H9 (cell line): ENCODE measurements at regions not wholly inside any gene's neighbourhood (a gene's known extent, or its start where the extent isn't known, plus 50 kb on each side); places are given as distances from the start of the nearest gene placed in this dataset.

Experiments
- DNase-seq: peaks from one replicate; pipeline ENCODE4 v3.0.0-alpha.2; 2017
- H2AFZ ChIP-seq: one replicate; pipeline ENCODE4 v1.6.1; 2013; ENCODE audit warnings: mild to moderate bottlenecking, low read length, control low read depth, moderate library complexity
- H2AK5ac ChIP-seq: 2 replicates; pipeline ENCODE4 v1.6.1; 2013; ENCODE audit warnings: low read length, control low read depth, mixed read lengths; ENCODE audit not compliant: insufficient read length
- H2BK120ac ChIP-seq: one replicate; pipeline ENCODE4 v1.6.1; 2013; ENCODE audit warnings: low read depth, mild to moderate bottlenecking, low read length, control low read depth, inconsistent platforms; ENCODE audit not compliant: poor library complexity, severe bottlenecking
- H2BK12ac ChIP-seq: 2 replicates; pipeline ENCODE4 v1.6.1; 2013; ENCODE audit warnings: low read length, control low read depth, mixed read lengths, low read depth; ENCODE audit not compliant: insufficient read length
- H2BK15ac ChIP-seq: 2 replicates; pipeline ENCODE4 v1.6.1; 2013; ENCODE audit warnings: low read depth, low read length, control low read depth
- H2BK20ac ChIP-seq: one replicate; pipeline ENCODE4 v1.6.1; 2013; ENCODE audit warnings: low read depth, mild to moderate bottlenecking, low read length, control low read depth, inconsistent platforms; ENCODE audit not compliant: poor library complexity, severe bottlenecking
- H2BK5ac ChIP-seq: 2 replicates; pipeline ENCODE4 v1.6.1; 2013; ENCODE audit warnings: low read length, control low read depth, mixed read lengths; ENCODE audit not compliant: insufficient read length
- H3K14ac ChIP-seq: 2 replicates; pipeline ENCODE4 v1.6.1; 2013; ENCODE audit warnings: low read length, control low read depth; ENCODE audit not compliant: insufficient read depth
- H3K18ac ChIP-seq: 2 replicates; pipeline ENCODE4 v1.6.1; 2013; ENCODE audit warnings: low read depth, mild to moderate bottlenecking, mixed read lengths, low read length, control low read depth; ENCODE audit not compliant: insufficient read length
- H3K23ac ChIP-seq: 2 replicates; pipeline ENCODE4 v1.6.1; 2013; ENCODE audit warnings: low read length, control low read depth, mixed read lengths, low read depth; ENCODE audit not compliant: insufficient read length
- H3K23me2 ChIP-seq: 2 replicates; pipeline ENCODE4 v1.6.1; 2013; ENCODE audit warnings: low read depth, mild to moderate bottlenecking, mixed read lengths, low read length, control low read depth; ENCODE audit not compliant: insufficient read length, poor library complexity, severe bottlenecking
- H3K27ac ChIP-seq: 2 replicates; pipeline ENCODE4 v1.5.1; 2013; ENCODE audit warnings: low read length, control low read depth, mixed read lengths, low read depth; ENCODE audit not compliant: insufficient read length
- H3K27me3 ChIP-seq: 2 replicates; pipeline ENCODE4 v1.6.1; 2013; ENCODE audit warnings: low read length, control low read depth, inconsistent platforms; ENCODE audit not compliant: insufficient read depth
- H3K4ac ChIP-seq: 2 replicates; pipeline ENCODE4 v1.6.1; 2013; ENCODE audit warnings: low read depth, mild to moderate bottlenecking, control low read depth, inconsistent platforms, low read length, moderate library complexity
- H3K4me1 ChIP-seq: 2 replicates; pipeline ENCODE4 v1.6.1; 2013; ENCODE audit warnings: low read length, control low read depth, inconsistent platforms; ENCODE audit not compliant: insufficient read depth
- H3K4me2 ChIP-seq: 2 replicates; pipeline ENCODE4 v1.6.1; 2013; ENCODE audit warnings: low read length, control low read depth, mixed read lengths; ENCODE audit not compliant: insufficient read length, insufficient read depth
- H3K56ac ChIP-seq: 2 replicates; pipeline ENCODE4 v1.6.1; 2013; ENCODE audit warnings: low read depth, mild to moderate bottlenecking, mixed read lengths, low read length, control low read depth; ENCODE audit not compliant: insufficient read length
- H3K79me1 ChIP-seq: 2 replicates; pipeline ENCODE4 v1.6.1; 2013; ENCODE audit warnings: low read depth, mild to moderate bottlenecking, moderate library complexity, low read length, control low read depth, inconsistent platforms; ENCODE audit not compliant: insufficient read depth, poor library complexity, severe bottlenecking
- H3K79me2 ChIP-seq: 2 replicates; pipeline ENCODE4 v1.6.1; 2013; ENCODE audit warnings: low read length, control low read depth, inconsistent platforms; ENCODE audit not compliant: insufficient read depth
- H3K9ac ChIP-seq: 2 replicates; pipeline ENCODE4 v1.6.1; 2013; ENCODE audit warnings: low read length, control low read depth, mixed read lengths; ENCODE audit not compliant: insufficient read length; ENCODE audit errors: extremely low read depth
- H3K9me3 ChIP-seq: one replicate; pipeline ENCODE4 v1.6.1; 2013; ENCODE audit warnings: low read depth, low read length, inconsistent platforms; ENCODE audit not compliant: control insufficient read depth
- H3T11ph ChIP-seq: one replicate; pipeline ENCODE4 v1.6.1; 2013; ENCODE audit warnings: mild to moderate bottlenecking, low read length, control low read depth, inconsistent platforms
- H4K20me1 ChIP-seq: one replicate; pipeline ENCODE4 v1.6.1; 2013; ENCODE audit not compliant: control insufficient read depth, insufficient read length, insufficient read depth
- H4K5ac ChIP-seq: 2 replicates; pipeline ENCODE4 v1.6.1; 2013; ENCODE audit warnings: low read depth, mild to moderate bottlenecking, mixed read lengths, low read length, control low read depth; ENCODE audit not compliant: insufficient read length
- H4K8ac ChIP-seq: replicated peaks from 2 replicates; pipeline ENCODE4 v1.6.1; 2013; ENCODE audit warnings: low read length, control low read depth, mixed read lengths, low read depth; ENCODE audit not compliant: insufficient read length
- H4K91ac ChIP-seq: 2 replicates; pipeline ENCODE4 v1.6.1; 2013; ENCODE audit warnings: low read depth, mild to moderate bottlenecking, moderate library complexity, mixed read lengths, low read length, control low read depth; ENCODE audit not compliant: insufficient read length
- H3K27ac Mint-ChIP-seq, 3 experiments: 2 replicates in 2 of 3; 3 replicates in 1 of 3; pipeline ENCODE4 v1.8.0; 2020 to 2021; ENCODE audit warnings: mixed read lengths in 3 of 3, mild to moderate bottlenecking in 1 of 3, moderate library complexity in 1 of 3
- H3K27me3 Mint-ChIP-seq: 2 replicates; pipeline ENCODE4 v1.8.0; 2021; ENCODE audit warnings: low read depth, mild to moderate bottlenecking, moderate library complexity, mixed read lengths
- H3K36me3 Mint-ChIP-seq, 3 experiments: 2 replicates in 2 of 3; 3 replicates in 1 of 3; pipeline ENCODE4 v1.8.0; 2020 to 2021; ENCODE audit warnings: low read depth in 3 of 3, mixed read lengths in 3 of 3; ENCODE audit not compliant: insufficient read depth in 1 of 3
- H3K4me1 Mint-ChIP-seq, 2 experiments: 2 replicates each; pipeline ENCODE4 v1.8.0; 2020; ENCODE audit warnings: mixed read lengths in 2 of 2
- H3K4me3 Mint-ChIP-seq, 2 experiments: 2 replicates in 1 of 2; 3 replicates in 1 of 2; pipeline ENCODE4 v1.8.0; 2020 to 2021; ENCODE audit warnings: mild to moderate bottlenecking in 2 of 2, mixed read lengths in 2 of 2, moderate library complexity in 1 of 2
- H3K9me3 Mint-ChIP-seq, 2 experiments: 2 replicates in 1 of 2; 3 replicates in 1 of 2; pipeline ENCODE4 v1.8.0; 2020; ENCODE audit warnings: mild to moderate bottlenecking in 2 of 2, mixed read lengths in 2 of 2, moderate library complexity in 1 of 2
- CTCF ChIP-seq: fragments of 200-600 bp; sonication (generic); conservative IDR thresholded peaks from 3 replicates; pipeline ENCODE4 v1.8.0; 2021; ENCODE audit warnings: antibody characterized with exemption, mild to moderate bottlenecking

GRCh38 chr10:80705899-80706298, 168.2 kb downstream of the SH2D4B start:
- Histone ChIP-seq H3K4me2 (no peak overlapping the region), H3T11ph (no peak overlapping the region), H3K14ac (no peak overlapping the region), H3K56ac (no peak overlapping the region), H2AK5ac (no peak overlapping the region), H2AFZ (no peak overlapping the region), H3K4me1 (no peaks in the 10 kb centered on the region), H2BK20ac (no peak overlapping the region), H3K4ac (no peak overlapping the region), H4K91ac (no peak overlapping the region), H3K79me1 (no peaks in the 10 kb centered on the region), H4K20me1 (no peaks in the 10 kb centered on the region), H3K27ac (no peak overlapping the region), H4K8ac (no peak overlapping the region), H3K9me3 (no peaks in the 10 kb centered on the region), H4K5ac (no peak overlapping the region), H3K9ac (no peak overlapping the region), H3K23me2 (no peaks in the 10 kb centered on the region), H2BK15ac (no peak overlapping the region), H3K27me3 (no peaks in the 10 kb centered on the region), H3K79me2 (no peaks in the 10 kb centered on the region), H2BK12ac (no peak overlapping the region), H3K23ac (no peak overlapping the region), H3K18ac (no peak overlapping the region), H2BK120ac (no peak overlapping the region), H2BK5ac (no peak overlapping the region)
- no peaks in the 10 kb centered on the region for H3K36me3 Mint-ChIP-seq
- H3K27me3 Mint-ChIP-seq: no peaks in the 10 kb centered on the region
- no peaks in the 10 kb centered on the region; a peak in 1 of 5 replicates for H3K9me3 Mint-ChIP-seq
- H3K27ac Mint-ChIP-seq: no peak overlapping the region
- peaks cover 6 to 7% of the 10 kb centered on the region in 2 experiments; a peak in 1 of 4 replicates for H3K4me1 Mint-ChIP-seq
- no peak for TF ChIP-seq CTCF
- H3K4me3 Mint-ChIP-seq: no peak overlapping the region
- DNase-seq: no peak
